Gastrocnemius medialis (tissue), 4 donors: ENCODE measurements at regions not wholly inside any gene's neighbourhood (a gene's known extent, or its start where the extent isn't known, plus 50 kb on each side); places are given as distances from the start of the nearest gene placed in this dataset.

Source experiments
- ATAC-seq, 2 donors: fragments of 150-250 bp; one replicate each; pipeline ENCODE4 v1.9.1; 2016
- DNase-seq, 2 donors: peaks; one replicate each; pipeline ENCODE4 v3.0.0-alpha.2; 2019
- H3K27ac ChIP-seq, 4 donors: fragments of 200-600 bp; sonication (generic); 1 replicate in 1 of 4; 2 replicates in 3 of 4; pipeline ENCODE4 v1.5.1; 2016 to 2018; ENCODE audit warnings: mild to moderate bottlenecking in 2 of 4, moderate library complexity in 1 of 4
- H3K27me3 ChIP-seq, 3 donors: fragments of 200-600 bp; sonication (generic) in 2 of 3; 1 replicate in 1 of 3; 2 replicates in 2 of 3; pipeline versions ENCODE4 v1.5.1 to v1.6.0; 2016 to 2019; ENCODE audit warnings: mild to moderate bottlenecking in 1 of 3, moderate library complexity in 1 of 3
- H3K36me3 ChIP-seq, 2 donors: fragments of 200-600 bp; sonication (generic) in 1 of 2; one replicate each; pipeline ENCODE4 v1.5.1; 2017 to 2018
- H3K4me1 ChIP-seq, 2 donors: fragments of 200-600 bp; sonication (generic) in 1 of 2; one replicate each; pipeline ENCODE4 v1.5.1; 2016 to 2017; ENCODE audit warnings: mild to moderate bottlenecking in 2 of 2
- H3K4me3 ChIP-seq, 4 donors: fragments of 200-600 bp; sonication (generic) in 3 of 4; 1 replicate in 1 of 4; 2 replicates in 3 of 4; pipeline ENCODE4 v1.5.1; 2016 to 2019; ENCODE audit warnings: mild to moderate bottlenecking in 2 of 4
- H3K9me3 ChIP-seq, 3 donors: fragments of 200-600 bp; sonication (generic) in 2 of 3; 1 replicate in 1 of 3; 2 replicates in 2 of 3; pipeline ENCODE4 v1.5.1; 2016 to 2019
- CTCF ChIP-seq, 5 experiments: fragments of 450-650 bp in 3 of 5; fragments of 200-600 bp in 2 of 5; sonication (generic) in 2 of 5; IDR thresholded peaks in 4 of 5; conservative IDR thresholded peaks in 1 of 5; 1 replicate in 4 of 5; 2 replicates in 1 of 5; pipeline ENCODE4 v1.5.1; 2016 to 2019; ENCODE audit warnings: antibody characterized with exemption in 5 of 5, mild to moderate bottlenecking in 3 of 5, moderate library complexity in 3 of 5
- POLR2A ChIP-seq, 2 donors: fragments of 450-650 bp; IDR thresholded peaks; one replicate each; pipeline ENCODE4 v1.6.1; 2017; ENCODE audit warnings: antibody characterized with exemption in 2 of 2, mild to moderate bottlenecking in 2 of 2, moderate library complexity in 2 of 2
- in situ Hi-C, 4 donors: fragments of 200-750 bp; cut with MboI; loops; one replicate each; pipeline versions ENCODE4 v1.15.0 to v1.8.0; 2017; ENCODE audit warnings: low sequenced_read_pairs in 4 of 4
- intact Hi-C: fragments of 100-400 bp; cut with DNase I; formaldehyde crosslinking; loops from one replicate; pipeline ENCODE4 v1.15.1; 2023; ENCODE audit warnings: low total_unique reads

- DNase-seq (no peak), ATAC-seq (no peak)
- Histone ChIP-seq H3K36me3 (no peaks in the 10 kb centered on the region), H3K9me3 (no peaks in the 10 kb centered on the region), H3K27ac (no peak overlapping the region), H3K4me1 (peaks cover 0 to 6% of the 10 kb centered on the region in 2 donors), H3K27me3 (peaks cover 0 to 2% (median 0%) of the 10 kb centered on the region in 3 donors), H3K4me3 (peak overlapping the region in 3 of 4 donors; percentile 27 to 34 (median 29))
- intact Hi-C loops (no loop called here), in situ Hi-C loops (no loop called here)
- TF ChIP-seq POLR2A (IDR thresholded peaks at IDR 0.05): no peak
- TF ChIP-seq CTCF (IDR thresholded peaks at IDR 0.05 in 4 of 5, conservative IDR thresholded peaks at IDR 0.05 in 1 of 5): no peak
Observed at GRCh38 chr6:90413396-90413795, 116.8 kb upstream of the BACH2 start.

GRCh38 chr6:90412538-90413369 lies 116.1 kb upstream of the BACH2 start:
- peaks cover 0 to 2% (median 0%) of the 10 kb centered on the region in 3 donors for H3K27me3 ChIP-seq
- ATAC-seq (no peak), DNase-seq (no peak)
- no peaks in the 10 kb centered on the region for H3K9me3 ChIP-seq
- H3K27ac ChIP-seq: no peak overlapping the region
- intact Hi-C loops: no loop called here
- no peak overlapping the region for H3K4me3 ChIP-seq
- H3K36me3 ChIP-seq: no peaks in the 10 kb centered on the region
- peaks cover 0 to 6% of the 10 kb centered on the region in 2 donors for H3K4me1 ChIP-seq
- in situ Hi-C loops: no loop called here
- TF ChIP-seq CTCF (IDR thresholded peaks at IDR 0.05 in 4 of 5, conservative IDR thresholded peaks at IDR 0.05 in 1 of 5) (no peak), POLR2A (IDR thresholded peaks at IDR 0.05) (no peak)

DNA sequence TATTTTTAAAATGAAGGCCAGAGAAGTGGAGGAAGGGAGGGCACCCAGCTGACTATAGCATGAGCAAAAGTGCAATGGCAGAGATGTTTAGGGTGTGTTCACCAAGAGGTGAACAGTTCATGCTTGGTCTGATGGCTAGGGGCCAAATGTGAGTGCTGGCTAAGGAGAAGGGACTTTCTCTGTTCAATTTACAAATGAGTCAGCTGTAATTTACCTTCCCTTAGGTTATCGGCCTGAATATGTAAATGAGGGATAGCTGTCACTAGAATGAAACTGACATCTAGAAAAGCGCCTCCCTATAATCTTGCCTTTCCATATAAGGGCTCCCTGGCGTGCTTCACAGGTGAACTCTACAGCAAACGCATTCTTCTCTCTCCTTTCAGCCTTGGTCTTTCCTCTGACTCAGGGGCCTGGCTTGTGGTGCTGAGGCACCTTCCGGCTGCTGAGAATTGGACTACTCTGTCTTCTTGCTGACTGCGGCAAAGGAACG lies 114.7 kb upstream of the BACH2 start:
- H3K27ac ChIP-seq: no peak overlapping the region
- DNase-seq: no peak
- intact Hi-C loops: no loop called here

DNA sequence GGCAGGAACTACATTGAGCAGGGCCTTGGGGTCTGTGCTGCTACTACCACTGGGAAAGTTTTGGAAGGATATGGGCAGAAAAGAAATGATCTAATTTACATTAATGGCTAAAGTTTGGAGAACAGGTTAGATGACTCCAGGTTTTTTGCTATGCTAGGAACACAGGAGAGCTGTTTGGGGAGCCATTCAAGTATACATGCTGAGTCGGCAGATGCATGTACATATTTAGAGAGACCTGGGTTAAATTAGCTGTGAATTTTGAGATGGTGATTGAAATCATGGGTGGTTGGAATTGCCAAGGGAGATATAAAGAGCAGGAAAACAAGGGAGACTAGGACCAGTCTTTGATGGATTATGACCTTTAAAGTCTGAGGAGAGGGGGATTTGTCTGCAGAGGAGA lies 113.1 kb upstream of the BACH2 start:
- H3K36me3 ChIP-seq: no peaks in the 10 kb centered on the region
- in situ Hi-C loops (no loop called here), intact Hi-C loops (no loop called here)
- H3K27ac ChIP-seq: no peak overlapping the region
- H3K4me1 ChIP-seq: peaks cover 0 to 6% of the 10 kb centered on the region in 2 donors
- DNase-seq (no peak), ATAC-seq (no peak)
- no peak for TF ChIP-seq POLR2A (IDR thresholded peaks at IDR 0.05)
- no peak for TF ChIP-seq CTCF (IDR thresholded peaks at IDR 0.05 in 4 of 5, conservative IDR thresholded peaks at IDR 0.05 in 1 of 5)
- H3K4me3 ChIP-seq: no peak overlapping the region
- peaks cover 0 to 2% (median 0%) of the 10 kb centered on the region in 3 donors for H3K27me3 ChIP-seq
- H3K9me3 ChIP-seq: no peaks in the 10 kb centered on the region

More for the DNA sequence above, 114.7 kb upstream of the BACH2 start:
- no peaks in the 10 kb centered on the region for H3K9me3 ChIP-seq
- TF ChIP-seq CTCF (IDR thresholded peaks at IDR 0.05 in 4 of 5, conservative IDR thresholded peaks at IDR 0.05 in 1 of 5) (no peak), POLR2A (IDR thresholded peaks at IDR 0.05) (no peak)
- no peak for ATAC-seq
- H3K36me3 ChIP-seq: no peaks in the 10 kb centered on the region
- no peak overlapping the region for H3K4me3 ChIP-seq
- peaks cover 0 to 2% (median 0%) of the 10 kb centered on the region in 3 donors for H3K27me3 ChIP-seq
- in situ Hi-C loops: no loop called here
- peaks cover 0 to 6% of the 10 kb centered on the region in 2 donors for H3K4me1 ChIP-seq
